ENCODE measurements at regions not wholly inside any gene's neighbourhood (a gene's known extent, or its start where the extent isn't known, plus 50 kb on each side); places are given as distances from the start of the nearest gene placed in this dataset.

DNA sequence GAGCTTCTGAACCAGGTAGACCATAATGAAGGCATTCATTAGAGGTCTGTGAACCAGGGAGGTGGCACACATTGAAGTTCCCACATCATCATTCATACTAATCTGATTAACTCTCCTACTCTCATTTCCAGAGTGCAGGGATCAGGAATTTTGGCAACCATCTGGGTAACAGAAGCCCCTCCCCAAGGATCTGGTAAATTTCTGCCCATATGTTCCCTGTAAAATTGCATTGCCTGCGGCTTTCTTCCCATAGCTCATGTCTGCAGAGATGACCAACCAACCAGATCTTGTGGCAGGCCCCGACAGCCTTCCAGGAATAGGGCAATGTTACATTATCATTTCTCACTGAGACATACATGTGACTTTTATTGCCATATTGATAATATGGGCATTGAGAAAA, 111.4 kb upstream of the CHL1 start:
- Histone ChIP-seq H3K4me3 (ENCODE audit: low read length in 2 of 2) (no peak overlapping the region), H3K4me1 (ENCODE audit: control insufficient read depth in 1 of 2, insufficient read depth in 2 of 2, low read length in 2 of 2) (no peaks in the 10 kb centered on the region), H3K9me3 (ENCODE audit: control insufficient read depth, low read length) (peaks cover 1% of the 10 kb centered on the region), H3K27ac (ENCODE audit: low read depth in 1 of 2, low read length in 2 of 2) (no peak overlapping the region), H3K36me3 (ENCODE audit: control insufficient read depth in 1 of 2, insufficient read depth in 2 of 2, low read length in 1 of 2) (no peaks in the 10 kb centered on the region), H3K27me3 (ENCODE audit: control insufficient read depth in 1 of 2, insufficient read depth in 2 of 2, low read length in 1 of 2) (no peaks in the 10 kb centered on the region)
- intact Hi-C loops (cut with DNase I), result no loop called here
- 68 to 73% methylated on average over 2 of the region's 2 CpGs for WGBS, 2 donors
- DNase-seq (no peak), ATAC-seq (ENCODE audit: low FRiP score) (no peak)

DNA sequence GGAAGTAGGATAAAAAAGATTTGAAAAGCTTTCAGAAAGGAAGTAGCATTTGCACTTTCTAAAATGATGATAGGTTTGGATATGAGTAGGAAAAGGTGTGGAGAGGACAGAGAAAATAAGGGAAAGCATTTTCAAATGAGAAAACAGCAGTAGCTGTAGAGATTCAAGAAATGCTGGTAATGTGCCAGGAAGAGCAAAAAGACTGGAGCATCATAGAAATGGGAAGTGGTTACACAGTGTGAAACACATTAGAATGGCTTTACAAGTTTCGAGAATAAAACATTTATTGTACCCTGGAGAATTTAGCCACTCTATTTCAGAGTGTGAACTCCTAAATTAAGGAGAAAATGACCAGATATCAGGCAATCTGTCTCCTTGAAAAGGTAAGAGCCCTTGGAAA, 108.3 kb upstream of the CHL1 start:
- H3K27ac ChIP-seq (ENCODE audit: low read depth in 1 of 2, low read length in 2 of 2), result no peak overlapping the region
- no peaks in the 10 kb centered on the region for H3K27me3 ChIP-seq (ENCODE audit: control insufficient read depth in 1 of 2, insufficient read depth in 2 of 2, low read length in 1 of 2)
- WGBS, 2 donors, result 28 to 57% methylated on average over 1 of the region's 1 CpG
- H3K9me3 ChIP-seq (ENCODE audit: control insufficient read depth, low read length), result peaks cover 2% of the 10 kb centered on the region
- intact Hi-C loops (cut with DNase I), result no loop called here
- no peaks in the 10 kb centered on the region for H3K36me3 ChIP-seq (ENCODE audit: control insufficient read depth in 1 of 2, insufficient read depth in 2 of 2, low read length in 1 of 2)
- ATAC-seq (ENCODE audit: low FRiP score) (no peak), DNase-seq (no peak)
- no peak overlapping the region for H3K4me3 ChIP-seq (ENCODE audit: low read length in 2 of 2)
- no peaks in the 10 kb centered on the region for H3K4me1 ChIP-seq (ENCODE audit: control insufficient read depth in 1 of 2, insufficient read depth in 2 of 2, low read length in 2 of 2)

DNA sequence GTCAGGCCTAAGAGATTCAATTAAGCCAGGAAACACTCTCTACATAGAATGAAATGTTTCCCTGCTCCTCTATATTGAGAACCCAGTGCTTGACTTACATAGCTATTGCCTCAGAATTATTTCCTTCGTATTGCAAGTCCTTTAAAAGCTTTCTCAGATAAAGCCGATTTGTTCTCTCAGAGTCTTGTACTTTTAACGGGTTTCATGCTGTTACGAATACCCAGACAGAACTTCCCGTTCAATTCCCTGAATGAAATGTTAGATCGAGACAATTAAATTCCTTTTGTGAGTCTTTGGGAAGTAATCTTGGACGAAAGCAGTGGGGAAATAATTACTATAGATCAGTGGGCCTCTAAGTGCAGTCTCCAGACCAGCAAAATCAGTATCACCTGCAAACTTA, 102.8 kb upstream of the CHL1 start:
- intact Hi-C loops (cut with DNase I), result no loop called here
- no peaks in the 10 kb centered on the region for H3K36me3 ChIP-seq (ENCODE audit: control insufficient read depth in 1 of 2, insufficient read depth in 2 of 2, low read length in 1 of 2)
- no peaks in the 10 kb centered on the region for H3K27me3 ChIP-seq (ENCODE audit: control insufficient read depth in 1 of 2, insufficient read depth in 2 of 2, low read length in 1 of 2)
- no peak for ATAC-seq (ENCODE audit: low FRiP score)
- no peaks in the 10 kb centered on the region for H3K4me1 ChIP-seq (ENCODE audit: control insufficient read depth in 1 of 2, insufficient read depth in 2 of 2, low read length in 2 of 2)
- H3K27ac ChIP-seq (ENCODE audit: low read depth in 1 of 2, low read length in 2 of 2), result no peak overlapping the region
- DNase-seq, result no peak
- 87 to 88% methylated on average over 7 of the region's 7 CpGs for WGBS, 2 donors
- H3K9me3 ChIP-seq (ENCODE audit: control insufficient read depth, low read length), result peaks cover 5% of the 10 kb centered on the region
- H3K4me3 ChIP-seq (ENCODE audit: low read length in 2 of 2), result no peak overlapping the region

DNA sequence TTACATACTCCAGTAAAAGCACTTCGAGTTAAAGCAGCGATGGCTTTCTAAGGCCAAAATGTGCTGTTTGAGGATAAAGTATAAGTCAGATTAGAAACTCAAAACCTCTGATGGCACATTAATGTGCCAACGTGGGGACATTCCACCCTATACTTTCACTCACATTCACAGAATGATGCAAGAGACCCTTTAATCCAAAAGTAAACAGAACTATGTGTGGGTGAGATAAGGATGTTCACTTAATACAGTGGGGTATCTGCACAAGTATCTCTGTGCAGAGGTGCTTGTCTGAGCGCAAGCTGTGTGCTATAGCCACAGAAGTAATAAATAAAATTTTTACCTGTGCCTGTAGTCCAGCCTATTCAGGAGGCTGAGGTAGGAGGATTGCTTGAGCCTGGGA, 100.3 kb upstream of the CHL1 start:
- WGBS, 2 donors, result 79 to 86% methylated on average over 4 of the region's 4 CpGs
- H3K27me3 ChIP-seq (ENCODE audit: control insufficient read depth in 1 of 2, insufficient read depth in 2 of 2, low read length in 1 of 2), result peaks cover 0 to 2% of the 10 kb centered on the region in 2 donors
- no peaks in the 10 kb centered on the region for H3K36me3 ChIP-seq (ENCODE audit: control insufficient read depth in 1 of 2, insufficient read depth in 2 of 2, low read length in 1 of 2)
- DNase-seq, result no peak
- H3K27ac ChIP-seq (ENCODE audit: low read depth in 1 of 2, low read length in 2 of 2), result no peak overlapping the region
- H3K4me3 ChIP-seq (ENCODE audit: low read length in 2 of 2), result no peak overlapping the region
- no peaks in the 10 kb centered on the region for H3K4me1 ChIP-seq (ENCODE audit: control insufficient read depth in 1 of 2, insufficient read depth in 2 of 2, low read length in 2 of 2)
- no peak for ATAC-seq (ENCODE audit: low FRiP score)
- peaks cover 5% of the 10 kb centered on the region for H3K9me3 ChIP-seq (ENCODE audit: control insufficient read depth, low read length)
- intact Hi-C loops (cut with DNase I), result no loop called here

DNA sequence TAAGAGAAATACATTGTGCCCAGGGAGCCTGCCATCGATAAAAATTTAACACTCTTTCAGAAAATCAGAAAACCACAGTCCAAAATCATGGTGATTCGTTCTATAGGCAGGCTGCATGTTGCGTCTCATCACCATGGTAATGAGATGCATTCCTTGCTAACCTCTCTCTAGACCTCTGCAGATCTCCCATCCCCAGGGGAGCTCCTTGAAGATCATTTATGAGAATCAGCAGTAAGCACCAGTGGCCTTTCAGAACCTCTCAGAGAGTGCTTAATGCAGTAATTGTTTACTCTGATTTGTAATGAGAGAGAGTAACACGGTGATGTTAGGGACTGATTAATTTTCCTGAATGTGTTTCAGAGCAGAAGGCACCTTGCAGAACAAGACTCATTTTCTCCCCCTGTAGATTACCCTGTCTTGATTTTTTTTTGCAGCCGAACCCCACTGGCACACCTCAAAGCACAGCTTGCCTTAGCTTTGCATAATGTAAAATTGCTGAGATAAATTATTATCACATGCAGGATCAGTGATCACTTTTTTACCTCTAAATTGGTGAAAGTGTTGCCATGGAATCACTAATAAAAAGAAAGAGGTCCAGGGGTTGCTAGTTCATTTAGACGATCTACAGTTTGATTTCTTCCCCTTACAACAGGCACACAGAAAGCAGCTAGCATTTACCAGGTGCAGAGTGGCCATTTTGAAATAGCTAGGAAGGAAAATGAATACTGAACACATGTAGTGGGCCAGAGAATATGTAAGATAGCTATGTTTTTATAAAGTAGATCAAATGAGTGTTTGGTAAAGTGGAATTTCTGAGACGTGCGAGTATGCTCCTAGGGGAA, 98.9 kb upstream of the CHL1 start:
- H3K27ac ChIP-seq (ENCODE audit: low read depth in 1 of 2, low read length in 2 of 2), result no peak overlapping the region
- H3K4me3 ChIP-seq (ENCODE audit: low read length in 2 of 2), result no peak overlapping the region
- H3K36me3 ChIP-seq (ENCODE audit: control insufficient read depth in 1 of 2, insufficient read depth in 2 of 2, low read length in 1 of 2), result no peaks in the 10 kb centered on the region
- peaks cover 3% of the 10 kb centered on the region for H3K9me3 ChIP-seq (ENCODE audit: control insufficient read depth, low read length)
- H3K27me3 ChIP-seq (ENCODE audit: control insufficient read depth in 1 of 2, insufficient read depth in 2 of 2, low read length in 1 of 2), result peaks cover 0 to 2% of the 10 kb centered on the region in 2 donors
- ATAC-seq (ENCODE audit: low FRiP score) (no peak), DNase-seq (no peak)
- no peaks in the 10 kb centered on the region for H3K4me1 ChIP-seq (ENCODE audit: control insufficient read depth in 1 of 2, insufficient read depth in 2 of 2, low read length in 2 of 2)
- 54 to 58% methylated on average over 8 of the region's 8 CpGs for whole genome bisulfite sequencing, 2 donors
- intact Hi-C loops (cut with DNase I), result no loop called here

DNA sequence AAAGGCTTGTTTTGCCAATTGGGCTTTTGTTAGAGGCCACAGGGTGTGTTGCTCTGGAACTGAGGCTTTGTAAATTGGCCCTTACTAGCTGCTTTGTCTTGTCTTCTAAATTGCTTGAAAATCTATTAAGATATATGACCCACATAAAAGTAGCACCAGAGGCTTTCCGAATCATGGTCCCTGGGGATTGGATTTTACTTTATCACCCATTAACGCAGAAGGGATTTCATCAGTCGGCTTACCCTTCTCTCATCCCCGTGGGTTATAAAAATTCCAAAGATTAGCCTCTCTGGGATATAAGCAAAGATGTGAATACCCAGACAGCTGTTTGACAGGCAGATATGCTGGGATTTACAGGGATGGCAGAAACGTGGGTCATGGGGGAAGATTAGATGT, 98.3 kb upstream of the CHL1 start:
- WGBS, 2 donors, result 51 to 59% methylated on average over 5 of the region's 5 CpGs
- ATAC-seq (ENCODE audit: low FRiP score) (no peak), DNase-seq (no peak)
- Histone ChIP-seq H3K4me1 (ENCODE audit: control insufficient read depth in 1 of 2, insufficient read depth in 2 of 2, low read length in 2 of 2) (no peaks in the 10 kb centered on the region), H3K9me3 (ENCODE audit: control insufficient read depth, low read length) (peaks cover 3% of the 10 kb centered on the region), H3K4me3 (ENCODE audit: low read length in 2 of 2) (no peak overlapping the region), H3K27ac (ENCODE audit: low read depth in 1 of 2, low read length in 2 of 2) (no peak overlapping the region), H3K36me3 (ENCODE audit: control insufficient read depth in 1 of 2, insufficient read depth in 2 of 2, low read length in 1 of 2) (no peaks in the 10 kb centered on the region), H3K27me3 (ENCODE audit: control insufficient read depth in 1 of 2, insufficient read depth in 2 of 2, low read length in 1 of 2) (peaks cover 0 to 2% of the 10 kb centered on the region in 2 donors)
- intact Hi-C loops (cut with DNase I), result no loop called here

DNA sequence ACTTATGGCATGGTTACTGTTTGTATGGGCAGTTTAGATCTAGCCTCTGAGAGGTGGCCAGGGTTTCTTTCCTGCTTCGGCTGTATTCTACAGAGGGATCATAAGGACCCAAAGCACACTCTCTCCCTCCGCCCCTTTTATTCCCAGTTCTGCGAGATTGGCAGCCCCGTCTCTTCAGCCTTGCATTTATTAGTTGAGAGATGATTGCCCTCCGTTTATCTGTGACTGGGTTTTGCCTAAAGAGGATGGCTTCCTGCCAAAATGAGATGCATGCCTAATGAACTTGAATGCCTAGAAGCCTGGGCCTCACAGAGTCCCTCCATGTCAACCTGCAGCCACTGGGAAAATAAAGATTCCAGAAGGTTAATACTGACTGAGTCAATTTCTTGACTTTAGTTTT, 97.1 kb upstream of the CHL1 start:
- Histone ChIP-seq H3K9me3 (ENCODE audit: control insufficient read depth, low read length) (peaks cover 3% of the 10 kb centered on the region), H3K27ac (ENCODE audit: low read depth in 1 of 2, low read length in 2 of 2) (no peak overlapping the region), H3K4me1 (ENCODE audit: control insufficient read depth in 1 of 2, insufficient read depth in 2 of 2, low read length in 2 of 2) (no peaks in the 10 kb centered on the region), H3K4me3 (ENCODE audit: low read length in 2 of 2) (no peak overlapping the region), H3K27me3 (ENCODE audit: control insufficient read depth in 1 of 2, insufficient read depth in 2 of 2, low read length in 1 of 2) (peaks cover 0 to 2% of the 10 kb centered on the region in 2 donors), H3K36me3 (ENCODE audit: control insufficient read depth in 1 of 2, insufficient read depth in 2 of 2, low read length in 1 of 2) (no peaks in the 10 kb centered on the region)
- DNase-seq, result no peak
- 67 to 68% methylated on average over 5 of the region's 5 CpGs for WGBS, 2 donors
- no peak for ATAC-seq (ENCODE audit: low FRiP score)
- intact Hi-C loops (cut with DNase I), result no loop called here

DNA sequence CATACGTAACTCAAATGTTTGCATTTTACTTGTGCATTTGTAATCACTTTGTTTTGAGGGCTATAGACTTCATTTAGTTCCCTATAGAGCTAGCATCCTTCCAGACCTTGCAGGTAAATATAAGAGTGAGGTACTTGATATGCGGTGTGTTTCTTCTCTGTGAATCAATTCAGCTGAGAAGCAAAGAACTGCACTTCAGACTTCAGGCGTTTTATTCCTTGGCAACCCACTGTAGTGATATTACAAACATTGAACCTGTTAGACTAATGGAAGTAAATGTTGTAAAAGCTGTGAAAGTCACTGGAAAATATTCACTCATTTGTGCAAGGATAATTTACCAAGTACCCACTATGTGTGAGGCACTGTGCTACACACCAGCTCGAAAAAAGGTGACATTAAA, 94.1 kb upstream of the CHL1 start:
- no peaks in the 10 kb centered on the region for H3K36me3 ChIP-seq (ENCODE audit: control insufficient read depth in 1 of 2, insufficient read depth in 2 of 2, low read length in 1 of 2)
- ATAC-seq (ENCODE audit: low FRiP score) (no peak), DNase-seq (no peak)
- intact Hi-C loops (cut with DNase I), result no loop called here
- 57 to 70% methylated on average over 4 of the region's 4 CpGs for WGBS, 2 donors
- H3K4me1 ChIP-seq (ENCODE audit: control insufficient read depth in 1 of 2, insufficient read depth in 2 of 2, low read length in 2 of 2), result no peaks in the 10 kb centered on the region
- no peak overlapping the region for H3K27ac ChIP-seq (ENCODE audit: low read depth in 1 of 2, low read length in 2 of 2)
- H3K27me3 ChIP-seq (ENCODE audit: control insufficient read depth in 1 of 2, insufficient read depth in 2 of 2, low read length in 1 of 2), result peaks cover 0 to 2% of the 10 kb centered on the region in 2 donors
- H3K9me3 ChIP-seq (ENCODE audit: control insufficient read depth, low read length), result no peaks in the 10 kb centered on the region
- H3K4me3 ChIP-seq (ENCODE audit: low read length in 2 of 2), result no peak overlapping the region

DNA sequence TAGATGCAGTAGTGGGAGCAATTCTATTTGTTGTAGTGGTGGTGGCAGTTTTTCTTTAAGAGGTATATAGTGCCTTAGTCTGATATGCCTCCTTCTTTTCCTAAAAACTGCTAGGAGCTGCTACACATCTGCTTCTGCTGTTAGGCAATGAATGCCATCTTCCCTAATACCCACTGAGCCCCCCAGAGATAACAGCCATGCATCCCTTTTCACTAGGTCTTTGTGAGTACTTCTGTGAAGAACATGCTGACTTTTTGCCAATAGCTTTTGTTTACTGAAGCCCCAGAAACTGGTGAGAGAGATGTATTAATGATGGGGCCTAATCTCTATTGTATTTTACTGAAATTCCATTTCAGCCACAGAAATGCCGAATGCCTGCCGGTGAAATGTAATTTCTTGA, 92.6 kb upstream of the CHL1 start:
- DNase-seq (no peak), ATAC-seq (ENCODE audit: low FRiP score) (no peak)
- 23 to 54% methylated on average over 2 of the region's 2 CpGs for WGBS, 2 donors
- no peak overlapping the region for H3K4me3 ChIP-seq (ENCODE audit: low read length in 2 of 2)
- no peaks in the 10 kb centered on the region for H3K4me1 ChIP-seq (ENCODE audit: control insufficient read depth in 1 of 2, insufficient read depth in 2 of 2, low read length in 2 of 2)
- no peaks in the 10 kb centered on the region for H3K9me3 ChIP-seq (ENCODE audit: control insufficient read depth, low read length)
- intact Hi-C loops (cut with DNase I), result no loop called here
- H3K36me3 ChIP-seq (ENCODE audit: control insufficient read depth in 1 of 2, insufficient read depth in 2 of 2, low read length in 1 of 2), result no peaks in the 10 kb centered on the region
- H3K27me3 ChIP-seq (ENCODE audit: control insufficient read depth in 1 of 2, insufficient read depth in 2 of 2, low read length in 1 of 2), result peaks cover 0 to 2% of the 10 kb centered on the region in 2 donors
- H3K27ac ChIP-seq (ENCODE audit: low read depth in 1 of 2, low read length in 2 of 2), result no peak overlapping the region

Data from aorta (tissue), 5 donors.